Cerebellar cortex (tissue), 1 donor: ENCODE measurements at regions not wholly inside any gene's neighbourhood (a gene's known extent, or its start where the extent isn't known, plus 50 kb on each side); places are given as distances from the start of the nearest gene placed in this dataset.
"Not testable (repeated sequence)": the region's sequence is repeated elsewhere in the genome, so short reads cannot be mapped to it uniquely, and the experiment has no call there.

ENCODE experiments used
- DNase-seq: peaks from one replicate; pipeline ENCODE4 v3.0.0-alpha.2; 2015; ENCODE audit warnings: low spot score

- DNase-seq = no peak
Observed at GRCh38 chr5:40347981-40348725, 331.6 kb upstream of the PTGER4 start.

DNA sequence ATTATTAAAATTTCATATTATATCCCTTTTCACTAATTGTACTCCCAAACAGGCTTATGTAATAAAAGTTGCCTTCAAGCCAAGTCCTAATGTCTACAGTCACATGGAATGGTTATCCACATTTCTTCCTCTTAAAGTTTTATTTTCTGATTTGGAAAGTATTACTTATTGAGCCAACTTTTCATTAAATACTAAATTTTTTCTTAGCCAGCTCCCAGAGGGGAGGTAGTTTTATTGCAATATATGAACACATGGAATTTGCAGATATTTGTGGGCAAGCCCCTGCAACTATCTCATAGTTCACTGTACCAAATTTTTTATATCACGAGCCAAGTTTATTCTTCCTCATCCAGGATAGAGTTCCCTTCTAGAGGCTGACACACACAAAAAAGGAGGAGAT, 332.8 kb upstream of the PTGER4 start:
- DNase-seq = no peak

DNA sequence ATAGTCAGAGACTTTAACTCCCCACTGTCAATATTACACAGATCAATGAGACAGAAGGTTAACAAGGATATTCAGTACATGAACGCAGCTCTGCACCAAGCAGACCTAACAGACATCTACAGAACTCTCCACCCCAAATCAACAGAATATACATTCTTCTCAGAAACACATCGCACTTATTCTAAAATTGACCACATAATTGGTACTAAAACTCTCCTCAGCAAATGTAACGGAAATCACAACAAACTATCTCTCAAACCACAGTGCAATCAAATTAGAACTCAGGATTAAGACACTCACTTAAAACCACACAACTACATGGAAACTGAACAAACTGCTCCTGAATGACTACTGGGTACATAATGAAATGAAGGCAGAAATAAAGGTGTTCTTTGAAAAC, 341.3 kb upstream of the PTGER4 start:
- not testable (repeated sequence) for DNase-seq

DNA sequence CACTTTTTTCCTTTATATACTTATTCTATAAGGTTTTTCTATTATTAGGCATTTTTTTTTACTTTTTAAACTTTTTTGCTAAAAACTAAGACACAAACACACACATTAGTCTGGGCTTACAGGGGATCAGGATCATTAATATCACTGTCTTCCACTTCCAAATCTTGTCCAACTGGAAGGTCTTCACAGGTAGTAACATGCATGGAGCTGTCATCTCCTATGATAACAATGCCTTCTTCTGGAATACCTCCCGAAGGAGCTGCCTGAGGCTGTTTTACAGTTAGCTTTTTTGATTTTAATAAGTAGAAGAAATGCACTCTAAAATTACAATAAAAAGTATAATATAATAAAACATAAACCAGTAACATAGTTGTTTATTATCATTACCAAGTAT, 345.5 kb upstream of the PTGER4 start:
- no peak for DNase-seq

GRCh38 chr5:40333459-40334241, 346.1 kb upstream of the PTGER4 start:
- DNase-seq = no peak

DNA sequence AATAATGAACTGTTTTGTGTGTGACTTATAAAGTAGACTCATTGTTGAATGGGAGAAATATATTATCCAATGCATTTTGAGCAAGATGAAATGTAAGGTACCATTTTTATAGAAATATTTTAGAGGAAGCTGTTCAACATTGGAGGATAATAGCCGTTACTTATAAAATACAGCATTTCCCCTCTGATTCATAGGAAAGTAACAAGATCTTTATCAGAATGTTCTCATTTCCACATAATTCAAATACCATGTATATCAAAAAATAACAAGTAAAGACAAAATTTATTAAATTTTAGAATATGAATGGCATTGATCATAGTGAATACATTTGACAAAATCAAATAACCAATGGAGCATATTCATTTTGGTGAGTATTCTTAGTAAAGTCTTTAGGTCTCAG, 346.7 kb upstream of the PTGER4 start:
- DNase-seq = no peak

GRCh38 chr5:40331616-40332015, 348.1 kb upstream of the PTGER4 start:
- DNase-seq = no peak

GRCh38 chr5:40321514-40321913, 358.2 kb upstream of the PTGER4 start:
- no peak for DNase-seq

- no peak for DNase-seq
Observed at GRCh38 chr5:40318395-40318794, 361.3 kb upstream of the PTGER4 start.

DNA sequence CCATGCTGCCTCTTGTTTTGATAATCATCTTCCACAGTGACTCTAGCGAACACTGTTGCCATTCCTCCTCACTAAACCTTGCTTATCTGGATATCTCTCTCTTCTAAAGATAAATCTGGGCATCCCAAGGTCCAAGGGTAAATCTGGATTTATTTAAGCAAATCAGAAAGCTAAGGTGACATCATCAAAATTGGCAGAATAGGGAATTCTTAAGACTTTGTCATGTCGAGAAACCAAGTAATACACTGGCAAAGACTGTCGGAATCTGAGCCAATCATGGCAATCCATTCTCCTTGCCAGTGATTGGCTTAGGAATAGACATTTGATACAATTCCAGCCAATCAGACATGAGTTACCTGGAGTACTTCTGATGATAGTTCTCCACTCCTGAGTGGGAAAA, 362.7 kb upstream of the PTGER4 start:
- DNase-seq = no peak

DNA sequence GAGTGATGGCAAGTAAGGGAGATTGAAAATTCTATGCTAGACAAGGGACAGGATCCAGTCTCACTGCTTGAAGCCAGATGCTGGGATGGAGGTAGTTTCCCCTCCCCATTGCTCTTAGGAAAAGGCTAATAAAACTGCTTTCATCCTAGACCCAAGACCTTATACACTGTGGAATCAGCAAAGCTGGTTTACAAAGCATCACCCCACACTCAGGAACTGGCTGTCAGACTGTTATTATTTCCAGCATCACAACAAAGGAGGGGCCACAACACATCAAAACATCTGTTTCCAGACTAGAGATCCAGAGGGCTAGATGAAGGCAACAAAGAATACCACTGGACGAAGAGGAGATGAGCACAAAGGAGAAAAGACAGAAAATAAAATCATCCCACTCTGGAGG, 364.6 kb upstream of the PTGER4 start:
- no peak for DNase-seq

GRCh38 chr5:40314275-40314674, 365.4 kb upstream of the PTGER4 start:
- DNase-seq = no peak

GRCh38 chr5:40312205-40312604, 367.5 kb upstream of the PTGER4 start:
- no peak for DNase-seq

DNA sequence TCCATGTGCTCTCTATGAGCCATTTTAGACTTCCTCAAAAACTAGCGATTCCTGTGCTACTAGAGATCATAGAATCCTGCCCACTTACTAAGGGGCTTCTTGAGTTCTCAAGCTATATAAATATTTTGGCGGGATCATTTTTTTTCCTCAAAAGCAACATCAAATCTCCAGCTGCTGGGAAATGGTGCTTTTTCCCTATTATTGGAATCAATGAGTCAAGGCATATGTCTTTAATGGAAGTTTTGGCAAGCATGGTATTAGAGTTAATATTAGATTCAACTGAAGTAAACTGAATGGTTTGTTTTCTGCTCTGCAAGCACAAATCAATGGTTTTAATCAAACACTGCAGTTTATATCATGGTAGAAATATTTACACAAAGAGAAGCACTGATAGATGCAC, 369.9 kb upstream of the PTGER4 start:
- DNase-seq = no peak

GRCh38 chr5:40308867-40309266, 370.8 kb upstream of the PTGER4 start:
- DNase-seq = no peak

DNA sequence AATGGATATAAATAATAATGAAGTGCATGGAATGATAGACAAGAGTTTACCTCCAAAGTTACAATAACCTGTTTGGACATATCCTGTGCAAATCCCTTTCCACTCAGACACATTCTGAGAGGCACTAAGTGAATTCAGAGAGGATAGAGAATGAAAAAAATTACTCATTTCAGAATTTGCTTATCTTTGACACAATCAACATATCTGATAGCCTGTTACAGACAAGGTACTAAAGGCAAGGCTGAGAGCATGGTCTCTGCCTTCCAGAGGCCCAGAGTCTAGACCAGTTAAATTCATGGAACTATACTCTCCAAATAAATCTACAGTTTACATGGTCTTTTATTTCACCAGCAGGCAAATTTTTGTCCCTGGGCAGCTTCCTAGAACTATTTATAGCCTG, 371.8 kb upstream of the PTGER4 start:
- DNase-seq = no peak

- DNase-seq = no peak
Observed at GRCh38 chr5:40306869-40307487, 372.7 kb upstream of the PTGER4 start.

DNA sequence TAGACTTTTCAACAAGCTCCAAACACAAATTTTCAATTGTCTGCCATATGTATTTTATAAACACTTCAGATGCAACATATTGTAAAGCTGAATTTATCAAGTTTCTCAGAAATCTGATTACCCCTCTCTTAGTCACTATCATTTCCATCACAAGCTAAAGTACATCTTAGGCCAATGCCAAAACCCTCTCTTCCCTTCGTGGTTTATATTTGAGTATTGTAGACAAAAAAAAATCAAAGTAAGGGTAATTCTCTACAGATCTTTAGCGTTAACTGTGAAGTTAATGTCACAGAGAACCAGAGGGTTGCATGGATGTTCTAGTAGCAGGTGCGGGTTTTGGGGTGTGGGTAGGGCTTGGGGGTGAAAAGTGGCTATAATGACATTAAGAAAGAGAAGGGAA, 387.7 kb upstream of the PTGER4 start:
- DNase-seq = no peak

DNA sequence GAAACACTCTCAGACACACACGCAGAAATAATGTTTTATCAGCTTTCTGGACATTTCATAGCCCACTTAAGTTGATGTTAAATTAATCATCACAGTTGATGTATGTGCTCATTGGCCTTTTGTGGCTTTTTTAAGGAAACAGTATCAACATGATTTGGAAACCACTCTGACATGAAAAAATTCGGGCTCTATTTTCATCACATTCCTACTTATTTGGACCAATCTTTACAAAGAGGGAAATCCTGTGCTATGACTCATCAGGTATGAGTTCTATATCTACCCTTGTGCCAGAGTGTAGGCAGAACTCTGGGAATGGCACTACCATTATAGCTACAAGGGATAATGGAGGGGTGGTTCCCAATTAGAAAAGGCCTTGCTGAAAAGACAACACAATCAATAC, 388.4 kb upstream of the PTGER4 start:
- DNase-seq = no peak

- no peak for DNase-seq
Observed at GRCh38 chr5:40288800-40289485, 390.8 kb upstream of the PTGER4 start.

DNA sequence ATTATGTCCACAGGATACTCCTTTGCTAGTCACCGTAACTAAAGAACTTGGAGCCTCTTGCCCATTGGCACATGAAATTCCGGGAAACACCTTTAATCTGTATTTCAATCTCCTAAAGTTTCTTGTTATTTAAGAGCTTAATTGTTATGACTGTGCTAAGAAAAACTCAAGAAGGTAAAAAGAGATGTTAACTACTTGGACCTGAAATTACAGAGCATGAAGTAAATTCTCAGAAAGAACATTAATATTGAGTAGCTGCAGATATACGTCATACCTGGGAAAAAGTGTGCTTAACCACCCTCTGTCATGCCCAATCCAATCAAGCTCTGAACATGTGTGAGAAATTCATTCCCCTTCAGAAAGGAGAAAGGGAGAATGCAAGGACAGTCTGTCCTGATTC, 394.9 kb upstream of the PTGER4 start:
- DNase-seq = no peak

DNA sequence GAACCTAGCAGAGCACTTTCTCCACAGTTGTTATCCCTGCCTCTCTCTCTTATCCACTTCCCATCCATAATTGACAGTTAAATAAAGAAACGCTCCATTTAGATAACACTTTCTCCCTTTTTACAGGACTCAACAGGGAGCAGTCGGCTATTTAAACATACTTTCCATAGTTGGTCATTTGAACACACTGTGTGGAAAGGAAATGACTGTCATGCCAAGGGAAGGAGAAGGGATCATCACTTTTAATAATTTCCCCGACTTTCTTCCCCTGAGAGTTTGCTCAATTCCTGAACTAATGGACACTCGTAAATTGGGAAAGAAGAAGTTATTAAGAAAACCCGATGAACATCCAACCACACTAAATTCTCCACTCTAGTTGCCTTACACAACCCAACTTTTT, 400.8 kb upstream of the PTGER4 start:
- no peak for DNase-seq
